Fibroblast of villous mesenchyme (primary cell): ENCODE measurements at regions not wholly inside any gene's neighbourhood (a gene's known extent, or its start where the extent isn't known, plus 50 kb on each side); places are given as distances from the start of the nearest gene placed in this dataset.

Source experiments
- DNase-seq: peaks from one replicate; pipeline ENCODE4 v3.0.0-alpha.2; 2010; ENCODE audit warnings: low read depth
- H3K4me3 ChIP-seq: 2 replicates; pipeline ENCODE4 v1.5.1; 2011; ENCODE audit warnings: low read depth, mild to moderate bottlenecking, low read length
- TF ChIP-seq, protein P1 (sequence below): IDR thresholded peaks from 2 replicates; pipeline ENCODE4 v1.5.1; 2012; ENCODE audit warnings: low read depth, mild to moderate bottlenecking, low read length; ENCODE audit not compliant: insufficient read depth

- TF ChIP-seq, protein P1, sequence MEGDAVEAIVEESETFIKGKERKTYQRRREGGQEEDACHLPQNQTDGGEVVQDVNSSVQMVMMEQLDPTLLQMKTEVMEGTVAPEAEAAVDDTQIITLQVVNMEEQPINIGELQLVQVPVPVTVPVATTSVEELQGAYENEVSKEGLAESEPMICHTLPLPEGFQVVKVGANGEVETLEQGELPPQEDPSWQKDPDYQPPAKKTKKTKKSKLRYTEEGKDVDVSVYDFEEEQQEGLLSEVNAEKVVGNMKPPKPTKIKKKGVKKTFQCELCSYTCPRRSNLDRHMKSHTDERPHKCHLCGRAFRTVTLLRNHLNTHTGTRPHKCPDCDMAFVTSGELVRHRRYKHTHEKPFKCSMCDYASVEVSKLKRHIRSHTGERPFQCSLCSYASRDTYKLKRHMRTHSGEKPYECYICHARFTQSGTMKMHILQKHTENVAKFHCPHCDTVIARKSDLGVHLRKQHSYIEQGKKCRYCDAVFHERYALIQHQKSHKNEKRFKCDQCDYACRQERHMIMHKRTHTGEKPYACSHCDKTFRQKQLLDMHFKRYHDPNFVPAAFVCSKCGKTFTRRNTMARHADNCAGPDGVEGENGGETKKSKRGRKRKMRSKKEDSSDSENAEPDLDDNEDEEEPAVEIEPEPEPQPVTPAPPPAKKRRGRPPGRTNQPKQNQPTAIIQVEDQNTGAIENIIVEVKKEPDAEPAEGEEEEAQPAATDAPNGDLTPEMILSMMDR: no peak
- H3K4me3 ChIP-seq: no peak overlapping the region
- DNase-seq: no peak
These were observed 346.7 kb upstream of the SLC14A2 start for GRCh38 chr18:45268583-45268982.

GRCh38 chr18:45270289-45270771 lies 344.9 kb upstream of the SLC14A2 start:
- H3K4me3 ChIP-seq: no peak overlapping the region
- TF ChIP-seq, protein P1: no peak
- no peak for DNase-seq

- TF ChIP-seq, protein P1: no peak
- no peak for DNase-seq
- H3K4me3 ChIP-seq: no peak overlapping the region
These were observed 341.2 kb upstream of the SLC14A2 start for GRCh38 chr18:45274026-45274425.

DNA sequence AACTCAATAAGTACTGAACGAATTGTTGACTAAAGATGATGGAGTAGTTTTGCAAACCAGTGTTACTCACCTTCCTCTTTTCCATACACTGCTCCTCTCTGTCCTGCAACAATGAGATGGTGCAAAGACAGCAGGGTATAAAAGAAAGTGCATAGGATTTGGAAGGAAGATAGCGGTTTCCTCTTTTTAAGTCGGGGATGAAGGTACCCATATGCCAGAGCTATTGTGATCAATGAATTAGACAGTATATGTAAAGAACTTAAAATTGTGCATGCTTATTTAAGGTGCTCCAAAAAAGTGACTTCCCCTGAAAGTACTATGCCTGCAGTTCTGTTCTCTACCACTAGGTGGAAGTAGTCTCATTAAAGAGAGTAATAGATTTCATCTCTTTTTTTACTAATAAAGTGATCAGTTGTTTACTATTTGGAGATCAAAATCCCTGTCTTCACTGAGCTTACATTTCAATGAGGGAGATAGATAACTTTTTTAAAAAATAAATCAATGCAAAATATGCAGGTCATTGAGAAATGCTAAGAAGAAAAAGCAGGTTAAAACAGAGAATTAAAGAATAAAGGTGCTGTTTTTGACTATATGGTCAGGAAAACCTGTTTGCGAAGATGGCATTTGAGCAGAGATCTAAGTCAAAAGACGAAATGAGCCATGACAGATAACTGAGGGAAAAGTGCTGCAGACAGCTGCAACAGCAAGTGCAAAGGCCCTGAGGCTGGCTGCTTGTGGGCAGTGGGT lies 339.7 kb upstream of the SLC14A2 start:
- no peak overlapping the region for H3K4me3 ChIP-seq
- peak; percentile 42 for DNase-seq
- TF ChIP-seq, protein P1: peak; percentile 76

DNA sequence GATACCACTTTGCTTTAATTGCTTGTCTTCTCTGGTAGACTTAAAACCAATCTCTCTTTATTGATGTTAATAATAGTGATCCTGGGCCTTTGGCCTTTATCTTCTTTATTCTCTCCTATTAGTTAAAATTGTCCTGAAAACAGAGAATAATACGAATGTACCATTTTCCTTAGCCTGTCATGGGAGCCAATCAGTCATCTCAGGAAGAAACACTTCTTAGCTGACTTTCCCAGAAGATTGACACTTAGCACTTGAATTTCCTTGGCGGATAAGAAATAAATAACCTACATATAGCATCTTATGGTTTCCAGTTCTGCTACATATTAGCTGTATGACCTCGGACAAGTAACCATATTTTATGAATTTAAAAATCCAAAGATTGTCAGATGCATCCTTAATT lies 338.4 kb upstream of the SLC14A2 start:
- H3K4me3 ChIP-seq: no peak overlapping the region
- TF ChIP-seq, protein P1: no peak
- no peak for DNase-seq

- TF ChIP-seq, protein P1: no peak
- no peak for DNase-seq
- H3K4me3 ChIP-seq: no peak overlapping the region
These were observed 337.4 kb upstream of the SLC14A2 start for GRCh38 chr18:45277908-45278307.
